IPS-NIHi7 (cell line): ENCODE measurements at regions not wholly inside any gene's neighbourhood (a gene's known extent, or its start where the extent isn't known, plus 50 kb on each side); places are given as distances from the start of the nearest gene placed in this dataset.
A peak's percentile ranks its signal among the peaks of the same experiment; 100 is the strongest.
"Not testable (repeated sequence)": the region's sequence is repeated elsewhere in the genome, so short reads cannot be mapped to it uniquely, and the experiment has no call there.

Experiments
- DNase-seq: peaks from one replicate; pipeline ENCODE4 v3.0.0; 2012; ENCODE audit warnings: mixed read lengths; ENCODE audit errors: extremely low spot score

- DNase-seq = no peak
Measured at GRCh38 chr6:168177103-168177891, 98.3 kb upstream of the FRMD1 start.

GRCh38 chr6:168171673-168172353, 92.8 kb upstream of the FRMD1 start:
- DNase-seq = no peak

- DNase-seq = no peak
Measured at GRCh38 chr6:168170841-168171601, 92.0 kb upstream of the FRMD1 start.

GRCh38 chr6:168169624-168170023, 90.6 kb upstream of the FRMD1 start:
- no peak for DNase-seq

- not testable (repeated sequence) for DNase-seq
Measured at GRCh38 chr6:168168936-168169335, 89.9 kb upstream of the FRMD1 start.

GRCh38 chr6:168168330-168168729, 89.3 kb upstream of the FRMD1 start:
- DNase-seq = not testable (repeated sequence)

- DNase-seq = no peak
Measured at GRCh38 chr6:168167431-168168315, 88.7 kb upstream of the FRMD1 start.

GRCh38 chr6:168166627-168167026, 87.6 kb upstream of the FRMD1 start:
- no peak for DNase-seq

- DNase-seq = no peak
Measured at GRCh38 chr6:168165891-168166290, 86.9 kb upstream of the FRMD1 start.

- DNase-seq = no peak
Measured at GRCh38 chr6:168165373-168165772, 86.4 kb upstream of the FRMD1 start.

- no peak for DNase-seq
Measured at GRCh38 chr6:168164462-168165061, 85.5 kb upstream of the FRMD1 start.

GRCh38 chr6:168163096-168163731, 84.2 kb upstream of the FRMD1 start:
- DNase-seq = peak; percentile 10

GRCh38 chr6:168162366-168162765, 83.4 kb upstream of the FRMD1 start:
- DNase-seq = peak; percentile 7

- DNase-seq = no peak
Measured at GRCh38 chr6:168161371-168161750, 82.3 kb upstream of the FRMD1 start.

GRCh38 chr6:168160506-168161370, 81.7 kb upstream of the FRMD1 start:
- DNase-seq = peak; percentile 3

GRCh38 chr6:168159506-168159905, 80.5 kb upstream of the FRMD1 start:
- DNase-seq = no peak

GRCh38 chr6:168158980-168159349, 80.0 kb upstream of the FRMD1 start:
- no peak for DNase-seq

- DNase-seq = no peak
Measured at GRCh38 chr6:168158213-168158979, 79.4 kb upstream of the FRMD1 start.
